ENCODE measurements at regions not wholly inside any gene's neighbourhood (a gene's known extent, or its start where the extent isn't known, plus 50 kb on each side); places are given as distances from the start of the nearest gene placed in this dataset.

DNA sequence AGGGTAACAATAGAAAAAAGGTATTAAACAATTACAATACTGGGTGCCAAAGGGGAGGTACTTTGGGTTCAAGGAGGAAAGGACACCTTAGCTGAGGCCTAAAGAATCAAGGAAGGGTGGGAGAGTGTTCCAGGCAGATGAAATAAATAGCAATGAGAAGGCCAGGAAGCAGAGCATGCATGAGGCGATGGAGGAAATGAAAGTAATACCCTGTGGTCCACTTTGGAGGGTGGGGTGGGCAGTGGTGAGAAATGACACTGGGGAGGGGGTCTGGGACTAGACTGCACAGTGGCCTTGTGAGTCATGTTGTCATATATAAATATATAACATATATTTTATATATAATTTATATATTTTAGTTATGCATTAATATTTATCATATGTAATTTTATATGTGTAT lies 55.9 kb downstream of the BHLHE40 start:
- H3K9me3 ChIP-seq (ENCODE audit: control insufficient read depth in 1 of 2, low read length in 2 of 2): no peaks in the 10 kb centered on the region
- Mint-ChIP-seq H3K36me3 (no peaks in the 10 kb centered on the region), H3K27me3 (no peaks in the 10 kb centered on the region), H3K27ac (no peak overlapping the region), H3K4me3 (no peak overlapping the region), H3K9me3 (no peaks in the 10 kb centered on the region), H3K4me1 (peaks cover 0 to 3% (median 0%) of the 10 kb centered on the region in 4 donors)
- no peaks in the 10 kb centered on the region for H3K4me1 ChIP-seq (ENCODE audit: insufficient read depth, low read length)
- H3K4me3 ChIP-seq (ENCODE audit: low read length in 2 of 2): no peak overlapping the region
- H3K27ac ChIP-seq (ENCODE audit: low read depth, low read length): no peak overlapping the region
- POLR2A ChIA-PET (ENCODE audit: partially characterized antibody): no interaction called here
- no peaks in the 10 kb centered on the region for H3K27me3 ChIP-seq (ENCODE audit: insufficient read depth, low read length)
- DNase-seq: no peak
- intact Hi-C loops (cut with micrococcal nuclease): no loop called here
- no peaks in the 10 kb centered on the region for H3K36me3 ChIP-seq (ENCODE audit: insufficient read depth, low read length)
- CTCF ChIA-PET (ENCODE audit: partially characterized antibody): interaction anchor here (1.0 kb wide), 1 partner anchor 13 kb away, joined by 3 read pairs; no protein-coding TSS in a partner anchor

DNA sequence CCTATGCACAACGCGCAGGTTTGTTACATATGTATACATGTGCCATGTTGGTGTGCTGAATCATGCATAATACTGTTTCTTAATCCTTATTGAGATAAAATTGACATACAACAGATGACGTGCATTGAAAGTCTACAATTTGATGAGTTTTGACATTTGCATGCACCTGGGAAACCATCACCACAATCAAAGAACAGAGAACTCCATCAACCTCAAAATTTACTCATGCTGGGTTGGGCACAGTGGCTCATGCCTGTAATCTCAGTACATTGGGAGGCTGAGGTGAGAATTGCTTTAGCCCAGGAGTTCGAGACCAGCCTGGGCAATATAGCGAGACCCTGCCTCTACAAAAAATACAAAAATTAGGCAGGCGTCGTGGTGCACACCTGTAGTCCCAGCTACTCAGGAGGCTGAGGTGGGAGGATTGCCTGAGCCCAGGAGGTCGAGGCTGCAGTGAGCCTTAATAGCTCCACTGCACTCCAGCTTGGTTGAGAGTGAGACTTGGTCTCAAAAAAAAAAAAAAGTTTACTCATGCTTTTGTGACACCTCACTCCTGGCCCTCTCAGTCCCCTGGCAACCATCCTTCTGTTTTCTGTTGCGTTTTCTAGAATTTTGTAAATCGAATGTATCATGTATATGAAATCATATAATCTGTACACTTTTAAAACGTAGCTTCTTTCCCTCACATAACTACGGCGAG lies 56.6 kb downstream of the BHLHE40 start:
- ChIA-PET CTCF (ENCODE audit: partially characterized antibody) (interaction anchor here (1.0 to 1.1 kb wide), 2 partner anchors 315 to 324 kb away, joined by 3 to 4 read pairs; no protein-coding TSS in a partner anchor), POLR2A (ENCODE audit: partially characterized antibody) (no interaction called here)
- Histone ChIP-seq H3K36me3 (ENCODE audit: insufficient read depth, low read length) (no peaks in the 10 kb centered on the region), H3K27me3 (ENCODE audit: insufficient read depth, low read length) (no peaks in the 10 kb centered on the region), H3K9me3 (ENCODE audit: control insufficient read depth in 1 of 2, low read length in 2 of 2) (no peaks in the 10 kb centered on the region), H3K4me1 (ENCODE audit: insufficient read depth, low read length) (no peaks in the 10 kb centered on the region), H3K27ac (ENCODE audit: low read depth, low read length) (no peak overlapping the region), H3K4me3 (ENCODE audit: low read length in 2 of 2) (no peak overlapping the region)
- no peak for DNase-seq
- intact Hi-C loops (cut with micrococcal nuclease): no loop called here
- Mint-ChIP-seq H3K27me3 (no peaks in the 10 kb centered on the region), H3K4me1 (peaks cover 0 to 3% (median 0%) of the 10 kb centered on the region in 4 donors), H3K4me3 (no peak overlapping the region), H3K36me3 (no peaks in the 10 kb centered on the region), H3K9me3 (no peaks in the 10 kb centered on the region), H3K27ac (no peak overlapping the region)

- CTCF ChIA-PET (ENCODE audit: partially characterized antibody): interaction anchor here (1.0 to 1.1 kb wide), 2 partner anchors 315 to 325 kb away, joined by 3 to 4 read pairs; no protein-coding TSS in a partner anchor
- H3K4me3 ChIP-seq (ENCODE audit: low read length in 2 of 2): no peak overlapping the region
- Mint-ChIP-seq H3K27me3 (no peaks in the 10 kb centered on the region), H3K4me1 (peaks cover 0 to 3% (median 0%) of the 10 kb centered on the region in 4 donors), H3K9me3 (no peaks in the 10 kb centered on the region), H3K36me3 (no peaks in the 10 kb centered on the region), H3K4me3 (no peak overlapping the region), H3K27ac (no peak overlapping the region)
- H3K36me3 ChIP-seq (ENCODE audit: insufficient read depth, low read length): no peaks in the 10 kb centered on the region
- H3K4me1 ChIP-seq (ENCODE audit: insufficient read depth, low read length): no peaks in the 10 kb centered on the region
- DNase-seq: no peak
- H3K27me3 ChIP-seq (ENCODE audit: insufficient read depth, low read length): no peaks in the 10 kb centered on the region
- POLR2A ChIA-PET (ENCODE audit: partially characterized antibody): no interaction called here
- no peak overlapping the region for H3K27ac ChIP-seq (ENCODE audit: low read depth, low read length)
- intact Hi-C loops (cut with micrococcal nuclease): no loop called here
- no peaks in the 10 kb centered on the region for H3K9me3 ChIP-seq (ENCODE audit: control insufficient read depth in 1 of 2, low read length in 2 of 2)
Observed at GRCh38 chr3:5036392-5036766, 57.1 kb downstream of the BHLHE40 start.

DNA sequence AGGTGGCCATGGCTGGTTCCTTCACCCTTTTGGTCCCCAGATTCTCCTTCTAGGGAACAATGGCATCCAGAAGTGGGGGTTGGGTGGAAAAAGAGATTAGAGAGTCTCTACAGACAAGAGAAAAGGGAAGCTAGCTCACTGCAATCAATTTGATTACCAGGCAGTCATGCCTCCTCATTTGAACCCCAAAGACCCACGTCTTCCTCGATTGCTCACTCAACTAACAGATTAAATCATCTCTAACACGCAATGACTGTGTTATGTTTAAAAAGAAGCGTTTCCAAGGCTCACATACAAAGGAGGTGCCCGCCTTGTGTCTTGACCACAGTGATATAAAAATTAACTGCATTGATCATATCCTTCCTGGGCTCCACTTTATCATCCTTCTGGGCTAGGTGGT lies 57.6 kb downstream of the BHLHE40 start:
- H3K9me3 ChIP-seq (ENCODE audit: control insufficient read depth in 1 of 2, low read length in 2 of 2): no peaks in the 10 kb centered on the region
- Mint-ChIP-seq H3K27me3 (no peaks in the 10 kb centered on the region), H3K4me3 (no peak overlapping the region), H3K4me1 (peaks cover 0 to 3% (median 0%) of the 10 kb centered on the region in 4 donors), H3K36me3 (no peaks in the 10 kb centered on the region), H3K27ac (no peak overlapping the region), H3K9me3 (no peaks in the 10 kb centered on the region)
- ChIA-PET CTCF (ENCODE audit: partially characterized antibody) (interaction anchor here (1.0 to 4.7 kb wide), 3 partner anchors 316 to 325 kb away, joined by 3 to 26 read pairs (median 4); no protein-coding TSS in a partner anchor), POLR2A (ENCODE audit: partially characterized antibody) (no interaction called here)
- no peaks in the 10 kb centered on the region for H3K36me3 ChIP-seq (ENCODE audit: insufficient read depth, low read length)
- no peaks in the 10 kb centered on the region for H3K27me3 ChIP-seq (ENCODE audit: insufficient read depth, low read length)
- H3K27ac ChIP-seq (ENCODE audit: low read depth, low read length): no peak overlapping the region
- intact Hi-C loops (cut with micrococcal nuclease): no loop called here
- H3K4me3 ChIP-seq (ENCODE audit: low read length in 2 of 2): no peak overlapping the region
- no peak for DNase-seq
- H3K4me1 ChIP-seq (ENCODE audit: insufficient read depth, low read length): no peaks in the 10 kb centered on the region

DNA sequence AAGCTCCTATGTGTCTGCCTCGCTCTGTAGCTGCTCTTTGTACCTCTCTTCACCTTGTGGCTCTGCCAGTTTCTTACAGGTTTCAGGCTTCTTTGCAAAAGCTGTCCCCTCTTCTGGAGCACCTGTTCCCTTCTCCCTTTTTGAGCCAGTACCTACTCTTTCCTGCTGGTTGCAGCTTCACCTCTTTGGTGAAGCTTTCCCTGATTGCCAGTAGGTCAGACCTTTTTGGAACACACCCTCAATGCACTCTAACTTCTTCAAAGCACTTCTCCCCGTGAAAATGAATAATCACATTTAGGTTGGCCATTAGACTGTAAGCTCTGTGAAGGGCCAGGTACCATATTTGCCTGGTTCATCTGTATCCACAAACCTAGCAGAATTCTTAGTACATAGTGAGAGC lies 60.3 kb downstream of the BHLHE40 start:
- peaks cover 0 to 2% (median 0%) of the 10 kb centered on the region in 8 donors for H3K9me3 Mint-ChIP-seq
- Histone ChIP-seq H3K36me3 (ENCODE audit: insufficient read depth, low read length) (no peaks in the 10 kb centered on the region), H3K27me3 (ENCODE audit: insufficient read depth, low read length) (no peaks in the 10 kb centered on the region), H3K27ac (ENCODE audit: low read depth, low read length) (no peak overlapping the region), H3K4me3 (ENCODE audit: low read length in 2 of 2) (no peak overlapping the region), H3K4me1 (ENCODE audit: insufficient read depth, low read length) (no peaks in the 10 kb centered on the region), H3K9me3 (ENCODE audit: control insufficient read depth in 1 of 2, low read length in 2 of 2) (no peaks in the 10 kb centered on the region)
- no peak for DNase-seq
- no peak overlapping the region for H3K4me3 Mint-ChIP-seq
- intact Hi-C loops (cut with micrococcal nuclease): no loop called here
- no peaks in the 10 kb centered on the region for H3K27me3 Mint-ChIP-seq
- CTCF ChIA-PET (ENCODE audit: partially characterized antibody): interaction anchor here (0.9 to 4.7 kb wide), 5 partner anchors 12 to 328 kb away, joined by 3 to 26 read pairs (median 7); no protein-coding TSS in a partner anchor
- peaks cover 0 to 3% (median 0%) of the 10 kb centered on the region in 4 donors for H3K4me1 Mint-ChIP-seq
- H3K36me3 Mint-ChIP-seq: no peaks in the 10 kb centered on the region
- POLR2A ChIA-PET (ENCODE audit: partially characterized antibody): interaction anchor here (1.2 kb wide), 1 partner anchor 37 kb away, joined by 3 read pairs; no protein-coding TSS in a partner anchor
- H3K27ac Mint-ChIP-seq: no peak overlapping the region

GRCh38 chr3:5041315-5041714 lies 62.1 kb downstream of the BHLHE40 start:
- Histone ChIP-seq H3K9me3 (ENCODE audit: control insufficient read depth in 1 of 2, low read length in 2 of 2) (no peaks in the 10 kb centered on the region), H3K36me3 (ENCODE audit: insufficient read depth, low read length) (no peaks in the 10 kb centered on the region), H3K27me3 (ENCODE audit: insufficient read depth, low read length) (no peaks in the 10 kb centered on the region), H3K4me1 (ENCODE audit: insufficient read depth, low read length) (no peaks in the 10 kb centered on the region), H3K4me3 (ENCODE audit: low read length in 2 of 2) (no peak overlapping the region), H3K27ac (ENCODE audit: low read depth, low read length) (no peak overlapping the region)
- Mint-ChIP-seq H3K4me3 (no peak overlapping the region), H3K27me3 (no peaks in the 10 kb centered on the region), H3K27ac (no peak overlapping the region), H3K4me1 (peaks cover 0 to 3% (median 0%) of the 10 kb centered on the region in 4 donors), H3K9me3 (peaks cover 0 to 2% (median 0%) of the 10 kb centered on the region in 8 donors), H3K36me3 (no peaks in the 10 kb centered on the region)
- CTCF ChIA-PET (ENCODE audit: partially characterized antibody): interaction anchor here (0.8 to 4.7 kb wide), 5 partner anchors 17 to 330 kb away, joined by 3 to 26 read pairs (median 7); no protein-coding TSS in a partner anchor
- no peak for DNase-seq
- POLR2A ChIA-PET (ENCODE audit: partially characterized antibody): interaction anchor here (0.6 kb wide), 1 partner anchor 10 kb away, joined by 3 read pairs; no protein-coding TSS in a partner anchor
- intact Hi-C loops (cut with micrococcal nuclease): no loop called here

GRCh38 chr3:5045961-5046360 lies 66.7 kb downstream of the BHLHE40 start:
- peaks cover 2% of the 10 kb centered on the region in 2 donors for H3K27me3 Mint-ChIP-seq
- H3K4me3 Mint-ChIP-seq: no peak overlapping the region
- Histone ChIP-seq H3K9me3 (ENCODE audit: control insufficient read depth in 1 of 2, low read length in 2 of 2) (no peaks in the 10 kb centered on the region), H3K27ac (ENCODE audit: low read depth, low read length) (no peak overlapping the region), H3K27me3 (ENCODE audit: insufficient read depth, low read length) (no peaks in the 10 kb centered on the region), H3K4me1 (ENCODE audit: insufficient read depth, low read length) (no peaks in the 10 kb centered on the region), H3K4me3 (ENCODE audit: low read length in 2 of 2) (no peak overlapping the region), H3K36me3 (ENCODE audit: insufficient read depth, low read length) (no peaks in the 10 kb centered on the region)
- H3K9me3 Mint-ChIP-seq: peaks cover 0 to 13% (median 3%) of the 10 kb centered on the region in 8 donors
- intact Hi-C loops (cut with micrococcal nuclease): no loop called here
- no peak overlapping the region for H3K27ac Mint-ChIP-seq
- CTCF ChIA-PET (ENCODE audit: partially characterized antibody): no interaction called here
- no peaks in the 10 kb centered on the region for H3K4me1 Mint-ChIP-seq
- POLR2A ChIA-PET (ENCODE audit: partially characterized antibody): no interaction called here
- peaks cover 0 to 4% of the 10 kb centered on the region in 2 donors for H3K36me3 Mint-ChIP-seq
- DNase-seq: no peak

Data from CD4-positive, alpha-beta memory T cell (primary cell).